ENCODE measurements at regions not wholly inside any gene's neighbourhood (a gene's known extent, or its start where the extent isn't known, plus 50 kb on each side); places are given as distances from the start of the nearest gene placed in this dataset.

GRCh38 chr7:126041472-126041871 is 1111.8 kb upstream of the POT1 start:
- TF ChIP-seq, protein P1, sequence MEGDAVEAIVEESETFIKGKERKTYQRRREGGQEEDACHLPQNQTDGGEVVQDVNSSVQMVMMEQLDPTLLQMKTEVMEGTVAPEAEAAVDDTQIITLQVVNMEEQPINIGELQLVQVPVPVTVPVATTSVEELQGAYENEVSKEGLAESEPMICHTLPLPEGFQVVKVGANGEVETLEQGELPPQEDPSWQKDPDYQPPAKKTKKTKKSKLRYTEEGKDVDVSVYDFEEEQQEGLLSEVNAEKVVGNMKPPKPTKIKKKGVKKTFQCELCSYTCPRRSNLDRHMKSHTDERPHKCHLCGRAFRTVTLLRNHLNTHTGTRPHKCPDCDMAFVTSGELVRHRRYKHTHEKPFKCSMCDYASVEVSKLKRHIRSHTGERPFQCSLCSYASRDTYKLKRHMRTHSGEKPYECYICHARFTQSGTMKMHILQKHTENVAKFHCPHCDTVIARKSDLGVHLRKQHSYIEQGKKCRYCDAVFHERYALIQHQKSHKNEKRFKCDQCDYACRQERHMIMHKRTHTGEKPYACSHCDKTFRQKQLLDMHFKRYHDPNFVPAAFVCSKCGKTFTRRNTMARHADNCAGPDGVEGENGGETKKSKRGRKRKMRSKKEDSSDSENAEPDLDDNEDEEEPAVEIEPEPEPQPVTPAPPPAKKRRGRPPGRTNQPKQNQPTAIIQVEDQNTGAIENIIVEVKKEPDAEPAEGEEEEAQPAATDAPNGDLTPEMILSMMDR (IDR thresholded peaks at IDR 0.05 in 4 of 5, conservative IDR thresholded peaks at IDR 0.05 in 1 of 5) = no peak
- no peak for TF ChIP-seq POLR2A (IDR thresholded peaks at IDR 0.05)

Data from gastrocnemius medialis (tissue), 4 donors.